CD14-positive monocyte (primary cell): ENCODE measurements at regions not wholly inside any gene's neighbourhood (a gene's known extent, or its start where the extent isn't known, plus 50 kb on each side); places are given as distances from the start of the nearest gene placed in this dataset.

Source experiments
- DNase-seq, 3 donors: peaks; one replicate each; pipeline ENCODE4 v3.0.0-alpha.2; 2011 to 2022
- H2AFZ ChIP-seq: 2 replicates; pipeline ENCODE4 v1.6.0; 2012; ENCODE audit warnings: mild to moderate bottlenecking, low read depth, low read length, inconsistent platforms; ENCODE audit not compliant: insufficient read depth, poor library complexity, severe bottlenecking
- H3K27ac ChIP-seq, 2 donors: 1 replicate in 1 of 2; 2 replicates in 1 of 2; pipeline ENCODE4 v1.5.1; 2012 to 2013; ENCODE audit warnings: low read length in 2 of 2, control low read depth in 1 of 2, inconsistent platforms in 1 of 2, low read depth in 1 of 2, mild to moderate bottlenecking in 1 of 2
- H3K27me3 ChIP-seq, 2 donors: one replicate each; pipeline versions ENCODE4 v1.6.0 to v1.6.1; 2011 to 2013; ENCODE audit warnings: low read length in 2 of 2; ENCODE audit not compliant: control insufficient read depth in 2 of 2, insufficient read depth in 2 of 2
- H3K36me3 ChIP-seq, 2 donors: replicated peaks in 1 of 2; 1 replicate in 1 of 2; 2 replicates in 1 of 2; pipeline versions ENCODE4 v1.5.1 to v1.6.1; 2012 to 2013; ENCODE audit warnings: low read length in 2 of 2, control low read depth in 1 of 2, inconsistent platforms in 1 of 2, mild to moderate bottlenecking in 1 of 2; ENCODE audit not compliant: insufficient read depth in 2 of 2, control insufficient read depth in 1 of 2
- H3K4me1 ChIP-seq, 2 donors: 1 replicate in 1 of 2; 2 replicates in 1 of 2; pipeline versions ENCODE4 v1.5.1 to v1.6.1; 2012 to 2013; ENCODE audit warnings: low read length in 2 of 2, control low read depth in 1 of 2, inconsistent platforms in 1 of 2, mild to moderate bottlenecking in 1 of 2, moderate library complexity in 1 of 2; ENCODE audit not compliant: insufficient read depth in 2 of 2, control insufficient read depth in 1 of 2
- H3K4me2 ChIP-seq: replicated peaks from 2 replicates; pipeline ENCODE3; 2012; ENCODE audit warnings: low read length, moderate library complexity, mild to moderate bottlenecking; ENCODE audit not compliant: poor library complexity, severe bottlenecking; ENCODE audit errors: extremely low read depth
- H3K4me3 ChIP-seq, 3 experiments: fragments of 200-600 bp in 1 of 3; sonication (generic) in 1 of 3; replicated peaks in 1 of 3; 1 replicate in 2 of 3; 2 replicates in 1 of 3; pipeline ENCODE4 v1.5.1; 2011 to 2013; ENCODE audit warnings: low read length in 3 of 3, mild to moderate bottlenecking in 3 of 3, control low read depth in 2 of 3, low read depth in 2 of 3, inconsistent platforms in 1 of 3, moderate library complexity in 1 of 3
- H3K79me2 ChIP-seq: 2 replicates; pipeline ENCODE4 v1.6.0; 2012; ENCODE audit warnings: mild to moderate bottlenecking, control low read depth, inconsistent platforms, low read length, moderate library complexity; ENCODE audit not compliant: insufficient read depth
- H3K9ac ChIP-seq: 2 replicates; pipeline ENCODE4 v1.6.0; 2017; ENCODE audit warnings: low read length, mild to moderate bottlenecking; ENCODE audit not compliant: insufficient read depth, poor library complexity, severe bottlenecking
- H3K9me3 ChIP-seq, 2 donors: replicated peaks in 1 of 2; 1 replicate in 1 of 2; 2 replicates in 1 of 2; pipeline versions ENCODE4 v1.5.1 to v1.6.1; 2012 to 2013; ENCODE audit warnings: low read length in 2 of 2, control low read depth in 1 of 2; ENCODE audit not compliant: control insufficient read depth in 1 of 2, insufficient read depth in 1 of 2
- H4K20me1 ChIP-seq: 2 replicates; pipeline ENCODE4 v1.6.0; 2012; ENCODE audit warnings: mild to moderate bottlenecking, low read length, control low read depth, moderate library complexity; ENCODE audit not compliant: insufficient read depth
- H3K27ac Mint-ChIP-seq, 7 donors: one replicate each; pipeline ENCODE4 v1.8.0; 2020; ENCODE audit warnings: mild to moderate bottlenecking in 7 of 7, mixed read lengths in 7 of 7, moderate library complexity in 6 of 7, inconsistent platforms in 2 of 7
- H3K27me3 Mint-ChIP-seq, 3 donors: one replicate each; pipeline ENCODE4 v1.8.0; 2021 to 2022; ENCODE audit warnings: low read depth in 3 of 3, mild to moderate bottlenecking in 3 of 3, mixed read lengths in 3 of 3, moderate library complexity in 3 of 3, inconsistent platforms in 1 of 3
- H3K36me3 Mint-ChIP-seq, 2 donors: one replicate each; pipeline ENCODE4 v1.8.0; 2020; ENCODE audit warnings: mixed read lengths in 2 of 2, inconsistent platforms in 1 of 2, mild to moderate bottlenecking in 1 of 2
- H3K4me1 Mint-ChIP-seq: one replicate; pipeline ENCODE4 v1.8.0; 2020; ENCODE audit warnings: mild to moderate bottlenecking, mixed read lengths
- H3K4me3 Mint-ChIP-seq, 2 donors: one replicate each; pipeline ENCODE4 v1.8.0; 2020; ENCODE audit warnings: mild to moderate bottlenecking in 2 of 2, mixed read lengths in 2 of 2, moderate library complexity in 1 of 2
- H3K9me3 Mint-ChIP-seq, 7 donors: one replicate each; pipeline ENCODE4 v1.8.0; 2020 to 2022; ENCODE audit warnings: mixed read lengths in 7 of 7, mild to moderate bottlenecking in 6 of 7, moderate library complexity in 6 of 7, inconsistent platforms in 2 of 7
- WGBS: methylation state at CpG from one replicate; pipeline ENCODE4 v1.1.5; 2013; ENCODE audit warnings: missing lambda C conversion rate; ENCODE audit not compliant: insufficient coverage; 5-methylcytosine and 5-hydroxymethylcytosine counted together
- intact Hi-C, 2 donors: fragments of 100-400 bp; cut with micrococcal nuclease; formaldehyde crosslinking; loops; one replicate each; pipeline versions ENCODE4 v1.15.0 to v1.15.1; 2023
- TF ChIP-seq, protein P1 (sequence below): fragments of 200-600 bp; IDR thresholded peaks from one replicate; pipeline ENCODE4 v1.8.0; 2022; ENCODE audit warnings: antibody characterized with exemption, mild to moderate bottlenecking

DNA sequence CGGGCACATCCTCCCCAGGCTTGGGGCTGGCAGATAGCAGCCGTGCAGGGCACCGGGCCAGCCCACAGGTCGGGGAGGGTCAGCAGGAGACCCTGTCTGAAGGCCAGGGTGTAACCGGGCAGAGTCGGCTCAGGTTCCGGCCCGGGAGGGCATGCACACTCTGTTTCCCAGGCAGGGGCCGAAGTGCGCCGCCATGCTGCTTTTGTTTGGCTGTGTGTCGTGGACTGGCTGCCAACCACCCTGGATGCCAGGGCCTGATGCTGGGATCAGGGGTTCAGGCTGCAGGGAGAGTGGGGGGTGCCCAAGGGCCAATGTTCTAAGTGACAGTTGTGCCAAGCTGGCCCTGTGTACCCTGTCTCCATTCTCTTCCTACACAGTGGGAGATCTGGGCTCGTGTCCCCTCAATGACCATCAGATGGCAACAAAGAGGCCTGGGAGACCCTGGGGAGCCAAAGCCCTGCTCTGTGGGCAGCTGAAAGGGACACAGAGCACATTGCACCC, 120.9 kb upstream of the B3GAT1 start:
- peaks cover 4% of the 10 kb centered on the region for H3K4me1 Mint-ChIP-seq
- H3K9me3 Mint-ChIP-seq = no peaks in the 10 kb centered on the region
- no peaks in the 10 kb centered on the region for H3K36me3 ChIP-seq
- H3K9ac ChIP-seq = no peak overlapping the region
- TF ChIP-seq, protein P1, sequence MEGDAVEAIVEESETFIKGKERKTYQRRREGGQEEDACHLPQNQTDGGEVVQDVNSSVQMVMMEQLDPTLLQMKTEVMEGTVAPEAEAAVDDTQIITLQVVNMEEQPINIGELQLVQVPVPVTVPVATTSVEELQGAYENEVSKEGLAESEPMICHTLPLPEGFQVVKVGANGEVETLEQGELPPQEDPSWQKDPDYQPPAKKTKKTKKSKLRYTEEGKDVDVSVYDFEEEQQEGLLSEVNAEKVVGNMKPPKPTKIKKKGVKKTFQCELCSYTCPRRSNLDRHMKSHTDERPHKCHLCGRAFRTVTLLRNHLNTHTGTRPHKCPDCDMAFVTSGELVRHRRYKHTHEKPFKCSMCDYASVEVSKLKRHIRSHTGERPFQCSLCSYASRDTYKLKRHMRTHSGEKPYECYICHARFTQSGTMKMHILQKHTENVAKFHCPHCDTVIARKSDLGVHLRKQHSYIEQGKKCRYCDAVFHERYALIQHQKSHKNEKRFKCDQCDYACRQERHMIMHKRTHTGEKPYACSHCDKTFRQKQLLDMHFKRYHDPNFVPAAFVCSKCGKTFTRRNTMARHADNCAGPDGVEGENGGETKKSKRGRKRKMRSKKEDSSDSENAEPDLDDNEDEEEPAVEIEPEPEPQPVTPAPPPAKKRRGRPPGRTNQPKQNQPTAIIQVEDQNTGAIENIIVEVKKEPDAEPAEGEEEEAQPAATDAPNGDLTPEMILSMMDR = no peak
- 91% methylated on average over 9 of the region's 13 CpGs for WGBS
- H3K36me3 Mint-ChIP-seq = no peaks in the 10 kb centered on the region
- peaks cover 0 to 4% of the 10 kb centered on the region in 2 donors for H3K27me3 ChIP-seq
- H3K4me1 ChIP-seq = no peaks in the 10 kb centered on the region
- H3K27me3 Mint-ChIP-seq = peaks cover 22 to 28% (median 25%) of the 10 kb centered on the region in 3 donors
- H3K79me2 ChIP-seq = no peaks in the 10 kb centered on the region
- H3K4me2 ChIP-seq = no peak overlapping the region
- no peak overlapping the region for H3K27ac Mint-ChIP-seq
- no peak for DNase-seq
- no peak overlapping the region for H3K4me3 Mint-ChIP-seq
- intact Hi-C loops = no loop called here
- H3K27ac ChIP-seq = no peak overlapping the region
- no peaks in the 10 kb centered on the region for H4K20me1 ChIP-seq
- no peak overlapping the region for H2AFZ ChIP-seq
- H3K4me3 ChIP-seq = no peak overlapping the region
- no peaks in the 10 kb centered on the region for H3K9me3 ChIP-seq

DNA sequence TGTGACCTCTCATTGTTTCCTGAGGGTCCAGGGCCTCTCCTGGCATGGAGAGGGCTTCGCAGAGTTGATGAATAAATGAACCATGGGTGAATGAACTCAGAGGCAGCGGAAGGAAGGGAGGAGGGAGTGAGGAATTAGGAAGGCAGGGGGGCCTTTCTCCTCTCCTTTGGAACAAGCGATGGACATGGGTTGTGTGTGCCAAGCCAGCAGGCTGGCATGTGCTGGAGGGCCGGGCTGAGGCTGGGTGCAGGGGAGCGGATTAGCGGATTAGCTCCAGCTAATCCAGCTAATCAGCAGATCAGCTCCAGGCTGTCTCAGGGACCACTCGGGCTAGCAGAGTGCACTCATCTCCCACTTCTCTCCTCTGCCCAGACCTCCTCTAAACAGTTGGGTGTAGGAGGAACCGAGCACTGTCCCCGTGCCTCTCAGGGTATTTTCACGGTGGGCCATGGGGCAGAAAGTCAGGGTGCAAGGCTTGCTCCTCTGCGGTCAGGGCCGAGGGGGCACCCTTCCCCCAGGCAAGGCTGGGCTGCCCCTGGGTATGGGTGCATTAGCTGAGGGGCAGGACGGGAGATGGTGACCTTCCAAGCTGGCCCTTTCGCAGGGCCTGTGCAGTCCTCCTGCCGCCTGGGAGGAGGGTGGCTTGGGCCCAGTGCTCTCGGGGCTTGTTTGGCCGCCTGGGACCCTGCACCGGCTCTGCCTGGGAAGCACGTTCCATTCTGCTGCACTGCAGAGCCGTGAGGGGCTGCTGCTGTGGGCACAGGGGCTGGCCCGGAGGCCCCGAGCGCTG, 120.3 kb upstream of the B3GAT1 start:
- WGBS = 94% methylated on average over 18 of the region's 23 CpGs
- Histone ChIP-seq H3K4me3 (no peak overlapping the region), H3K27ac (no peak overlapping the region), H2AFZ (no peak overlapping the region), H3K4me2 (no peak overlapping the region), H3K9ac (no peak overlapping the region), H3K9me3 (no peaks in the 10 kb centered on the region), H3K36me3 (no peaks in the 10 kb centered on the region), H3K4me1 (no peaks in the 10 kb centered on the region), H3K79me2 (no peaks in the 10 kb centered on the region), H4K20me1 (no peaks in the 10 kb centered on the region), H3K27me3 (peaks cover 0 to 2% of the 10 kb centered on the region in 2 donors)
- no peaks in the 10 kb centered on the region for H3K36me3 Mint-ChIP-seq
- H3K9me3 Mint-ChIP-seq = no peaks in the 10 kb centered on the region
- TF ChIP-seq, protein P1 = no peak
- H3K27ac Mint-ChIP-seq = no peak overlapping the region
- peaks cover 4% of the 10 kb centered on the region for H3K4me1 Mint-ChIP-seq
- intact Hi-C loops = no loop called here
- DNase-seq = no peak
- peaks cover 19 to 24% (median 23%) of the 10 kb centered on the region in 3 donors for H3K27me3 Mint-ChIP-seq
- no peak overlapping the region for H3K4me3 Mint-ChIP-seq
